ENCODE measurements at regions not wholly inside any gene's neighbourhood (a gene's known extent, or its start where the extent isn't known, plus 50 kb on each side); places are given as distances from the start of the nearest gene placed in this dataset.

GRCh38 chr10:20709708-20710107, 187.4 kb downstream of the NEBL start:
- TF ChIP-seq CTCF (conservative IDR thresholded peaks at IDR 0.05 in 1 of 2, IDR thresholded peaks at IDR 0.05 in 1 of 2; ENCODE audit: extremely low read depth in 1 of 2, insufficient read depth in 1 of 2, low read depth in 1 of 2, low read length in 2 of 2) (no peak), EZH2 (IDR thresholded peaks at IDR 0.05; ENCODE audit: borderline replicate concordance, low read length) (no peak)

Measured in mammary epithelial cell (primary cell).